Neutrophil (primary cell): ENCODE measurements at regions not wholly inside any gene's neighbourhood (a gene's known extent, or its start where the extent isn't known, plus 50 kb on each side); places are given as distances from the start of the nearest gene placed in this dataset.

ENCODE experiments used
- H3K27ac ChIP-seq: fragments of 200-600 bp; sonication (generic); 2 replicates; pipeline ENCODE4 v1.5.1; 2016; ENCODE audit warnings: mild to moderate bottlenecking, moderate library complexity
- H3K27me3 ChIP-seq: fragments of 200-600 bp; sonication (generic); 2 replicates; pipeline ENCODE4 v1.6.0; 2016; ENCODE audit warnings: mild to moderate bottlenecking
- H3K36me3 ChIP-seq: fragments of 200-600 bp; sonication (generic); 2 replicates; pipeline ENCODE4 v1.5.1; 2017
- H3K4me1 ChIP-seq, 2 experiments: fragments of 200-600 bp in 1 of 2; sonication (generic) in 1 of 2; 1 replicate in 1 of 2; 2 replicates in 1 of 2; pipeline versions ENCODE4 v1.5.1 to v1.6.1; 2013 to 2016; ENCODE audit warnings: low read depth in 1 of 2, low read length in 1 of 2, mild to moderate bottlenecking in 1 of 2, moderate library complexity in 1 of 2; ENCODE audit not compliant: control insufficient read depth in 1 of 2, insufficient read depth in 1 of 2
- H3K4me3 ChIP-seq, 2 experiments: fragments of 200-600 bp in 1 of 2; sonication (generic) in 1 of 2; 1 replicate in 1 of 2; 2 replicates in 1 of 2; pipeline ENCODE4 v1.5.1; 2013 to 2016; ENCODE audit warnings: low read depth in 1 of 2, low read length in 1 of 2, mild to moderate bottlenecking in 1 of 2, moderate library complexity in 1 of 2
- H3K9me3 ChIP-seq: fragments of 200-600 bp; sonication (generic); 2 replicates; pipeline ENCODE4 v1.5.1; 2016
- TF ChIP-seq, protein P1 (sequence below): fragments of 200-600 bp; sonication (generic); IDR thresholded peaks from 2 replicates; pipeline ENCODE4 v1.5.1; 2016; ENCODE audit warnings: antibody characterized with exemption

DNA sequence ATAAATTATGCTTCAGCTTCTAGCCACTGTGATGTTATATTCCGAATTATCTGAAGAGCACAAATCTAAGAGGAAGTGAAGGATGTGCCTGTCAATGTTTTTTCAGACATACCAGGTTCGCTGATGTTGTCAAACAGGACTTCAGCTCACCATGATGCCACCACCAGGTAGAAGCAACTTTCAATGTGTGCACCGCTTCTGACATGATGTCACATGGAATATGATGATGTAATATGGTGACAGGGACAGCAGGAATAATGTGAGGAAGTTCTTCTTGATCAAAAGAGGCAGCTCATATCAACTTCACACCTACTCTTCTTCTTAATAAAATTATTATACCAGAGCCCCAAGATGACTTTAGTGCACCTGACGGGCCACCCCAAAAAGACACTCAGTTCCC is 893.2 kb downstream of the BCL11A start:
- TF ChIP-seq, protein P1, sequence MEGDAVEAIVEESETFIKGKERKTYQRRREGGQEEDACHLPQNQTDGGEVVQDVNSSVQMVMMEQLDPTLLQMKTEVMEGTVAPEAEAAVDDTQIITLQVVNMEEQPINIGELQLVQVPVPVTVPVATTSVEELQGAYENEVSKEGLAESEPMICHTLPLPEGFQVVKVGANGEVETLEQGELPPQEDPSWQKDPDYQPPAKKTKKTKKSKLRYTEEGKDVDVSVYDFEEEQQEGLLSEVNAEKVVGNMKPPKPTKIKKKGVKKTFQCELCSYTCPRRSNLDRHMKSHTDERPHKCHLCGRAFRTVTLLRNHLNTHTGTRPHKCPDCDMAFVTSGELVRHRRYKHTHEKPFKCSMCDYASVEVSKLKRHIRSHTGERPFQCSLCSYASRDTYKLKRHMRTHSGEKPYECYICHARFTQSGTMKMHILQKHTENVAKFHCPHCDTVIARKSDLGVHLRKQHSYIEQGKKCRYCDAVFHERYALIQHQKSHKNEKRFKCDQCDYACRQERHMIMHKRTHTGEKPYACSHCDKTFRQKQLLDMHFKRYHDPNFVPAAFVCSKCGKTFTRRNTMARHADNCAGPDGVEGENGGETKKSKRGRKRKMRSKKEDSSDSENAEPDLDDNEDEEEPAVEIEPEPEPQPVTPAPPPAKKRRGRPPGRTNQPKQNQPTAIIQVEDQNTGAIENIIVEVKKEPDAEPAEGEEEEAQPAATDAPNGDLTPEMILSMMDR = no peak
- Histone ChIP-seq H3K27me3 (no peaks in the 10 kb centered on the region), H3K9me3 (no peaks in the 10 kb centered on the region), H3K4me3 (no peak overlapping the region), H3K36me3 (no peaks in the 10 kb centered on the region), H3K27ac (no peak overlapping the region), H3K4me1 (peaks cover 5% of the 10 kb centered on the region in 2 experiments)

DNA sequence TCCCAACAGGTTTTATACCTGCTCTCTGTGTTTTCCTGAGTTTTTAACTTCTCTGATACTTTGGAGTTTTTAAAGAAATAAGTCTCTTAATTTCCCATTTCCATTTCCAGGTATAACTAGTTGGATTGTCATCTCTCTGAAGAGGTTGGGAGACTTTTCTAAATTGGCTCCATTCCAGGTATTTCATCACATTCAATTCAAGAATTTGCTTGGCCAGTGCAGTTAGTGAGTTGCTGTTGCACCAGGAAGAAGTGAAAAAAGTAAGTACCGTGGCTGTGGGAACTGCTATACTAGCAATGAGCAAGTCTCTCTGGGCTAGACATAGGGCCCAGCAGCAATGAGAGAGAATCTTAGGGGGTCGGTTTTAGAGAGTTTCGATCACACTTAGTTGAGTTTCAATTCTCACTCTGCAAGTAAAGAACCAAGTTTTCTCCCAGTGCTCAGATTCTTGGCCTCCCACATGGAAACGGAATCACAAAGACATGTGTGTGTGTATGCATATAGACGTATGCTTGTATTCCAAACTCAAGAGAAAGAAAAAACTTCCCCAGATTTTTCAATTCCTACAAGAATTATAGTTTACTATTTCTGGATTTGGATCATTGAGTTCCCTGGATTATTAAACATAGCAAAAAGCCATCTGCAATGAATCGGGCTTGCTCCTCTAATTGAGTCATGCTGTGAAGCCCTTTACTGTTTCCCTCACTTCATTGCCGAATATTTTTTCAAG is 894.4 kb downstream of the BCL11A start:
- TF ChIP-seq, protein P1 = no peak
- Histone ChIP-seq H3K27me3 (no peaks in the 10 kb centered on the region), H3K27ac (no peak overlapping the region), H3K4me3 (no peak overlapping the region), H3K9me3 (no peaks in the 10 kb centered on the region), H3K36me3 (no peaks in the 10 kb centered on the region), H3K4me1 (no peaks in the 10 kb centered on the region)

DNA sequence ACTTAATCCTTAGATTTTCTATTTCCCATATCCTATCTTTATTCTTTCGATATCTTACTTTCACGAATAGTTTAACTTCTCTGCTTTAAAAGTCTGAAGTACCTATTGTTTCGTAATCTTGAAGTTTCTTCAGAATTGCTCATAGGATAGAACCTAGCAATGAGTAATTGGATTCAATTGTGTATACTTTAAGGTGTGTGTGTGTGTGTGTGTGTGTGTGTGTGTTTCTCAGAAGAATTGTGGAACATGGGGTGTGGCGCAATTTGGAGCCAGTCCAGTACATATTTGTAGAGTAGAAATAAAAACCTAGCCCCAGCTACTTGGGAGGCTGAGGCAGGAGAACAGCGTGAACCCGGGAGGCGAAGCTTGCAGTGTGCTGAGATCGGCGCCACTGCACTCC is 897.6 kb downstream of the BCL11A start:
- TF ChIP-seq, protein P1 = no peak
- no peaks in the 10 kb centered on the region for H3K9me3 ChIP-seq
- no peaks in the 10 kb centered on the region for H3K27me3 ChIP-seq
- no peaks in the 10 kb centered on the region for H3K4me1 ChIP-seq
- H3K4me3 ChIP-seq = no peak overlapping the region
- no peaks in the 10 kb centered on the region for H3K36me3 ChIP-seq
- no peak overlapping the region for H3K27ac ChIP-seq

DNA sequence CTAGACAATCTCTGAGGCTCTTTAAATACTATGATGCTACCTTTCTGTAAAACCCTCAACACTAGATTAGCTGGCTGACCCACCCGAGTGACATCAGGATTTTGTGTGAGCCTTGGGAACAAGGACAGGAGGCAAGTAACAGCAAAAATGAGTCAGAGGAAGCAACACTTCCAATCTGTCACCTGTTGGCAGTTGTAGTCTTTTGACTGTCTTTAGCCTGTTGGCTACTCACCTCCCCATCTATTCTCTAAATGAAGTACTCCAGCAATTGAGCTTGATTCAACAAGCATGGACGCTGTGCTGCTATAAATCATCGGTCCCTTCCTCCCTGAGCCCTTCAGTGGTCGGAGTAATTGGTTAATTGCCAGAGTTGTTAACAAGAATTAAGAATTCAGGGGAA is 898.7 kb downstream of the BCL11A start:
- H3K27me3 ChIP-seq = no peaks in the 10 kb centered on the region
- no peak overlapping the region for H3K27ac ChIP-seq
- TF ChIP-seq, protein P1 = no peak
- H3K4me3 ChIP-seq = no peak overlapping the region
- H3K4me1 ChIP-seq = no peaks in the 10 kb centered on the region
- no peaks in the 10 kb centered on the region for H3K9me3 ChIP-seq
- H3K36me3 ChIP-seq = no peaks in the 10 kb centered on the region

DNA sequence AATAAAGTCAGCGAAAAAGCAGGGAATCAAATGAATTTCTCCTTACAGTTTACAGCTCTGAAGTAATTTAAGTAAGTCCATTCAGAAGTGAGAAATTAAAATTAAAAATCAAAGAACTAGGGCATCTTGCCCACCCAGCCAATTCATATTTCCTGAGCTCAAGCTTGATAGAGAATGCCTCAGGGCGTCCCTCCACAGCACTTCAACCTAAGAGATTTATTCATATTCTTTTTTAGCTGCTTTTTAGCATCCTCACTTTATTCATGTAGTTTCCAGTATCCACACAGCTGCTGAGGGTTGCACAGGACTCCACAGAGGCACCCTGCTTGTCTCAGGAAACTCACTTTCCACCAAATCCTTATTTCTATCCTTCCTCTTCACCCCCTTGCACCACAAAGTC is 900.3 kb downstream of the BCL11A start:
- H3K27ac ChIP-seq = no peak overlapping the region
- TF ChIP-seq, protein P1 = no peak
- no peaks in the 10 kb centered on the region for H3K9me3 ChIP-seq
- H3K27me3 ChIP-seq = no peaks in the 10 kb centered on the region
- no peaks in the 10 kb centered on the region for H3K36me3 ChIP-seq
- no peaks in the 10 kb centered on the region for H3K4me1 ChIP-seq
- no peak overlapping the region for H3K4me3 ChIP-seq
